ENCODE measurements at regions not wholly inside any gene's neighbourhood (a gene's known extent, or its start where the extent isn't known, plus 50 kb on each side); places are given as distances from the start of the nearest gene placed in this dataset.
A peak's percentile ranks its signal among the peaks of the same experiment; 100 is the strongest.

- Histone ChIP-seq H3K9me3 (ENCODE audit: insufficient read depth, low read depth, low read length) (no peaks in the 10 kb centered on the region), H3K27ac (ENCODE audit: low read depth, low read length) (no peak overlapping the region), H3K23ac (ENCODE audit: low read length) (no peak overlapping the region), H3K79me2 (ENCODE audit: control insufficient read depth, insufficient read depth, low read length, poor library complexity) (no peaks in the 10 kb centered on the region), H3K4ac (ENCODE audit: low read depth, low read length) (no peak overlapping the region), H3K14ac (ENCODE audit: low read length) (no peak overlapping the region), H4K91ac (ENCODE audit: low read depth, low read length) (no peak overlapping the region), H3K9ac (ENCODE audit: low read length) (no peak overlapping the region), H4K8ac (ENCODE audit: low read depth, low read length) (no peak overlapping the region), H3K79me1 (ENCODE audit: low read length) (peaks cover 3% of the 10 kb centered on the region), H2BK5ac (ENCODE audit: low read depth, low read length, poor library complexity) (no peak overlapping the region), H3K4me3 (ENCODE audit: low read depth, low read length) (no peak overlapping the region), H3K36me3 (ENCODE audit: control insufficient read depth in 1 of 2, insufficient read depth in 2 of 2, low read length in 2 of 2) (no peaks in the 10 kb centered on the region), H4K12ac (ENCODE audit: low read depth, low read length) (no peak overlapping the region), H2AFZ (ENCODE audit: insufficient read depth, low read length, poor library complexity) (no peak overlapping the region), H2BK120ac (ENCODE audit: insufficient read depth, low read length, poor library complexity) (no peak overlapping the region), H3K4me2 (ENCODE audit: low read length) (no peak overlapping the region), H2BK12ac (ENCODE audit: low read length) (no peak overlapping the region), H3K27me3 (ENCODE audit: insufficient read depth, low read length) (no peaks in the 10 kb centered on the region), H3K18ac (ENCODE audit: low read length) (no peak overlapping the region), H2AK5ac (ENCODE audit: low read length) (no peak overlapping the region), H3K4me1 (ENCODE audit: control insufficient read depth in 1 of 2, insufficient read depth in 2 of 2, low read length in 2 of 2) (peaks cover 2 to 7% of the 10 kb centered on the region in 2 experiments)
- no CpG with 5 or more reads among the region's 4 CpGs for WGBS (ENCODE audit: extremely low coverage, insufficient coverage, insufficient read length)
- DNase-seq = no peak
Observed at GRCh38 chr1:157201767-157202166, 63.6 kb upstream of the ETV3 start.

- Histone ChIP-seq H3K4me3 (ENCODE audit: low read depth, low read length) (no peak overlapping the region), H2AFZ (ENCODE audit: insufficient read depth, low read length, poor library complexity) (no peak overlapping the region), H3K27me3 (ENCODE audit: insufficient read depth, low read length) (no peaks in the 10 kb centered on the region), H3K18ac (ENCODE audit: low read length) (no peak overlapping the region), H3K4me1 (ENCODE audit: control insufficient read depth in 1 of 2, insufficient read depth in 2 of 2, low read length in 2 of 2) (peaks cover 2 to 7% of the 10 kb centered on the region in 2 experiments), H4K91ac (ENCODE audit: low read depth, low read length) (no peak overlapping the region), H3K4ac (ENCODE audit: low read depth, low read length) (no peak overlapping the region), H3K9me3 (ENCODE audit: insufficient read depth, low read depth, low read length) (no peaks in the 10 kb centered on the region), H3K14ac (ENCODE audit: low read length) (no peak overlapping the region), H3K79me2 (ENCODE audit: control insufficient read depth, insufficient read depth, low read length, poor library complexity) (no peaks in the 10 kb centered on the region), H2AK5ac (ENCODE audit: low read length) (no peak overlapping the region), H3K4me2 (ENCODE audit: low read length) (no peak overlapping the region), H3K79me1 (ENCODE audit: low read length) (peaks cover 3% of the 10 kb centered on the region), H3K27ac (ENCODE audit: low read depth, low read length) (no peak overlapping the region), H2BK120ac (ENCODE audit: insufficient read depth, low read length, poor library complexity) (no peak overlapping the region), H2BK12ac (ENCODE audit: low read length) (no peak overlapping the region), H4K8ac (ENCODE audit: low read depth, low read length) (no peak overlapping the region), H2BK5ac (ENCODE audit: low read depth, low read length, poor library complexity) (no peak overlapping the region), H4K12ac (ENCODE audit: low read depth, low read length) (no peak overlapping the region), H3K36me3 (ENCODE audit: control insufficient read depth in 1 of 2, insufficient read depth in 2 of 2, low read length in 2 of 2) (no peaks in the 10 kb centered on the region), H3K9ac (ENCODE audit: low read length) (no peak overlapping the region), H3K23ac (ENCODE audit: low read length) (no peak overlapping the region)
- DNase-seq = no peak
- no CpG with 5 or more reads among the region's 8 CpGs for WGBS (ENCODE audit: extremely low coverage, insufficient coverage, insufficient read length)
Observed at GRCh38 chr1:157200451-157200850, 62.3 kb upstream of the ETV3 start.

- Histone ChIP-seq H3K27me3 (ENCODE audit: insufficient read depth, low read length) (no peaks in the 10 kb centered on the region), H3K4me1 (ENCODE audit: control insufficient read depth in 1 of 2, insufficient read depth in 2 of 2, low read length in 2 of 2) (peaks cover 2 to 7% of the 10 kb centered on the region in 2 experiments), H2BK12ac (ENCODE audit: low read length) (no peak overlapping the region), H3K9ac (ENCODE audit: low read length) (no peak overlapping the region), H3K36me3 (ENCODE audit: control insufficient read depth in 1 of 2, insufficient read depth in 2 of 2, low read length in 2 of 2) (no peaks in the 10 kb centered on the region), H3K79me2 (ENCODE audit: control insufficient read depth, insufficient read depth, low read length, poor library complexity) (no peaks in the 10 kb centered on the region), H3K9me3 (ENCODE audit: insufficient read depth, low read depth, low read length) (no peaks in the 10 kb centered on the region), H3K18ac (ENCODE audit: low read length) (no peak overlapping the region), H3K79me1 (ENCODE audit: low read length) (peaks cover 3% of the 10 kb centered on the region), H4K91ac (ENCODE audit: low read depth, low read length) (no peak overlapping the region), H2BK120ac (ENCODE audit: insufficient read depth, low read length, poor library complexity) (peak overlapping the region; percentile 5), H3K27ac (ENCODE audit: low read depth, low read length) (no peak overlapping the region), H2AK5ac (ENCODE audit: low read length) (no peak overlapping the region), H3K4me2 (ENCODE audit: low read length) (no peak overlapping the region), H4K8ac (ENCODE audit: low read depth, low read length) (no peak overlapping the region), H2AFZ (ENCODE audit: insufficient read depth, low read length, poor library complexity) (no peak overlapping the region), H3K4ac (ENCODE audit: low read depth, low read length) (no peak overlapping the region), H3K4me3 (ENCODE audit: low read depth, low read length) (no peak overlapping the region), H3K23ac (ENCODE audit: low read length) (no peak overlapping the region), H3K14ac (ENCODE audit: low read length) (no peak overlapping the region), H4K12ac (ENCODE audit: low read depth, low read length) (no peak overlapping the region), H2BK5ac (ENCODE audit: low read depth, low read length, poor library complexity) (no peak overlapping the region)
- peak; percentile 68 to 77 for DNase-seq
- WGBS (ENCODE audit: extremely low coverage, insufficient coverage, insufficient read length) = no CpG with 5 or more reads among the region's 3 CpGs
Observed at GRCh38 chr1:157199421-157199755, 61.2 kb upstream of the ETV3 start.

- H3K9ac ChIP-seq (ENCODE audit: low read length) = no peak overlapping the region
- H3K79me1 ChIP-seq (ENCODE audit: low read length) = peaks cover 3% of the 10 kb centered on the region
- H3K4me1 ChIP-seq (ENCODE audit: control insufficient read depth in 1 of 2, insufficient read depth in 2 of 2, low read length in 2 of 2) = peaks cover 2 to 7% of the 10 kb centered on the region in 2 experiments
- no peak overlapping the region for H3K4ac ChIP-seq (ENCODE audit: low read depth, low read length)
- H2AK5ac ChIP-seq (ENCODE audit: low read length) = no peak overlapping the region
- WGBS (ENCODE audit: extremely low coverage, insufficient coverage, insufficient read length) = no CpG with 5 or more reads among the region's 8 CpGs
- H2AFZ ChIP-seq (ENCODE audit: insufficient read depth, low read length, poor library complexity) = no peak overlapping the region
- H3K36me3 ChIP-seq (ENCODE audit: control insufficient read depth in 1 of 2, insufficient read depth in 2 of 2, low read length in 2 of 2) = no peaks in the 10 kb centered on the region
- peak overlapping the region; percentile 5 for H2BK120ac ChIP-seq (ENCODE audit: insufficient read depth, low read length, poor library complexity)
- H3K4me3 ChIP-seq (ENCODE audit: low read depth, low read length) = no peak overlapping the region
- no peak overlapping the region for H4K12ac ChIP-seq (ENCODE audit: low read depth, low read length)
- H3K23ac ChIP-seq (ENCODE audit: low read length) = no peak overlapping the region
- H3K27me3 ChIP-seq (ENCODE audit: insufficient read depth, low read length) = no peaks in the 10 kb centered on the region
- no peak overlapping the region for H3K4me2 ChIP-seq (ENCODE audit: low read length)
- peak overlapping the region; percentile 19 for H2BK12ac ChIP-seq (ENCODE audit: low read length)
- no peak overlapping the region for H4K91ac ChIP-seq (ENCODE audit: low read depth, low read length)
- H4K8ac ChIP-seq (ENCODE audit: low read depth, low read length) = no peak overlapping the region
- H2BK5ac ChIP-seq (ENCODE audit: low read depth, low read length, poor library complexity) = no peak overlapping the region
- no peak overlapping the region for H3K27ac ChIP-seq (ENCODE audit: low read depth, low read length)
- H3K9me3 ChIP-seq (ENCODE audit: insufficient read depth, low read depth, low read length) = no peaks in the 10 kb centered on the region
- peak overlapping the region; percentile 17 for H3K14ac ChIP-seq (ENCODE audit: low read length)
- H3K79me2 ChIP-seq (ENCODE audit: control insufficient read depth, insufficient read depth, low read length, poor library complexity) = no peaks in the 10 kb centered on the region
- DNase-seq = peak; percentile 67 to 81
- no peak overlapping the region for H3K18ac ChIP-seq (ENCODE audit: low read length)
Observed at GRCh38 chr1:157198619-157199420, 60.6 kb upstream of the ETV3 start.
